Vagina (tissue), 2 donors: ENCODE measurements at regions not wholly inside any gene's neighbourhood (a gene's known extent, or its start where the extent isn't known, plus 50 kb on each side); places are given as distances from the start of the nearest gene placed in this dataset.

Experiments used
- CTCF ChIP-seq, 3 experiments: fragments of 450-650 bp in 2 of 3; fragments of 200-600 bp in 1 of 3; sonication (generic) in 1 of 3; IDR thresholded peaks; one replicate each; pipeline ENCODE4 v1.5.1; 2017 to 2019; ENCODE audit warnings: antibody characterized with exemption in 3 of 3, mild to moderate bottlenecking in 2 of 3, moderate library complexity in 2 of 3
- POLR2A ChIP-seq, 2 donors: fragments of 450-650 bp; IDR thresholded peaks; one replicate each; pipeline ENCODE4 v1.6.1; 2017; ENCODE audit warnings: antibody characterized with exemption in 2 of 2, mild to moderate bottlenecking in 2 of 2, moderate library complexity in 2 of 2
- POLR2AphosphoS5 ChIP-seq, 2 donors: sonication (generic); formaldehyde crosslinking; IDR thresholded peaks; one replicate each; pipeline ENCODE4 v1.9.0; 2017; ENCODE audit warnings: antibody characterized with exemption in 2 of 2, mild to moderate bottlenecking in 2 of 2, low read depth in 1 of 2; ENCODE audit not compliant: insufficient read depth in 1 of 2

- TF ChIP-seq POLR2A (IDR thresholded peaks at IDR 0.05) (no peak), CTCF (IDR thresholded peaks at IDR 0.05) (no peak), POLR2AphosphoS5 (IDR thresholded peaks at IDR 0.05; ENCODE audit: insufficient read depth in 1 of 2, low read depth in 1 of 2) (no peak)
These were observed 64.2 kb upstream of the MME start for GRCh38 chr3:155015776-155016436.
